Panc1 (cell line): ENCODE measurements at regions not wholly inside any gene's neighbourhood (a gene's known extent, or its start where the extent isn't known, plus 50 kb on each side); places are given as distances from the start of the nearest gene placed in this dataset.

Experiments used
- ATAC-seq: fragments of 200-7000 bp; cut with Tn5 transposase; 2 replicates; pipeline ENCODE4 v1.9.1; 2020; ENCODE audit warnings: mild to moderate bottlenecking, moderate library complexity
- BruUV-seq: library from RNA; stranded (reverse); fragments of 400-500 nt; replicated peaks from 2 replicates; lab custom pipeline; 2021; lab: Mats Ljungman, UMichigan
- CTCF ChIA-PET: fragments of 300-600 bp; sonication (Branson Sonifier 250); formaldehyde crosslinking; loops from one replicate; lab custom pipeline; 2022; ENCODE audit warnings: antibody characterized with exemption; lab: Charles Lee
- POLR2A ChIA-PET: fragments of 300-600 bp; sonication (Branson Sonifier 250); formaldehyde crosslinking; loops from one replicate; lab custom pipeline; 2022; ENCODE audit warnings: antibody characterized with exemption; lab: Charles Lee
- DNase-seq: peaks from one replicate; pipeline ENCODE4 v3.0.0-alpha.2; 2010; ENCODE audit warnings: low read depth, low spot score
- H3K27ac ChIP-seq: 2 replicates; pipeline ENCODE4 v1.5.1; 2011; ENCODE audit warnings: mild to moderate bottlenecking, low read length, inconsistent platforms
- H3K27me3 ChIP-seq: fragments of 200-500 bp; sonication (Bioruptor generic); 2 replicates; pipeline ENCODE4 v1.6.0; 2014; ENCODE audit warnings: low read length, inconsistent platforms; ENCODE audit not compliant: control insufficient read depth, insufficient read depth
- H3K36me3 ChIP-seq: fragments of 200-500 bp; sonication (Bioruptor generic); 2 replicates; pipeline ENCODE4 v1.5.1; 2014; ENCODE audit warnings: inconsistent platforms, mild to moderate bottlenecking, low read length, moderate library complexity; ENCODE audit not compliant: control insufficient read depth, insufficient read depth
- H3K4me1 ChIP-seq: 2 replicates; pipeline ENCODE4 v1.5.1; 2011; ENCODE audit warnings: inconsistent platforms, mild to moderate bottlenecking, low read length, moderate library complexity; ENCODE audit not compliant: control insufficient read depth, insufficient read depth
- H3K4me3 ChIP-seq, 2 experiments: 2 replicates each; pipeline ENCODE4 v1.5.1; 2011 to 2012; ENCODE audit warnings: low read depth in 2 of 2, low read length in 2 of 2, mild to moderate bottlenecking in 2 of 2, inconsistent platforms in 1 of 2, moderate library complexity in 1 of 2
- H3K9me3 ChIP-seq: fragments of 200-500 bp; sonication (Bioruptor generic); 2 replicates; pipeline ENCODE4 v1.5.1; 2014; ENCODE audit warnings: low read depth, mild to moderate bottlenecking, inconsistent platforms, low read length, moderate library complexity; ENCODE audit not compliant: control insufficient read depth, insufficient read depth
- CTCF ChIP-seq: fragments of 450-650 bp; IDR thresholded peaks from 2 replicates; pipeline ENCODE4 v1.5.1; 2017; ENCODE audit warnings: mild to moderate bottlenecking
- POLR2AphosphoS5 ChIP-seq: IDR thresholded peaks from 2 replicates; pipeline ENCODE4 v1.6.1; 2012; ENCODE audit warnings: mild to moderate bottlenecking, low read depth, low read length, moderate library complexity
- REST ChIP-seq, 2 experiments: IDR thresholded peaks; 2 replicates each; pipeline ENCODE4 v1.6.1; 2011 to 2012; ENCODE audit warnings: low read depth in 2 of 2, control low read depth in 1 of 2, low read length in 1 of 2, mild to moderate bottlenecking in 1 of 2, moderate library complexity in 1 of 2; ENCODE audit not compliant: insufficient read depth in 1 of 2
- SIN3A ChIP-seq: IDR thresholded peaks from 2 replicates; pipeline ENCODE4 v1.6.1; 2012; ENCODE audit warnings: low read depth, mild to moderate bottlenecking, low read length, moderate library complexity, borderline replicate concordance; ENCODE audit not compliant: insufficient read depth
- TCF7L2 ChIP-seq: IDR thresholded peaks from 2 replicates; pipeline ENCODE4 v1.6.1; 2011; ENCODE audit warnings: mild to moderate bottlenecking, low read depth, low read length, inconsistent platforms
- in situ Hi-C: cut with HindIII; loops from 2 replicates; pipeline ENCODE4 v1.10.0; 2016; ENCODE audit warnings: low sequenced_read_pairs, low pct_unique_long_range_greater_than_20kb
- intact Hi-C: fragments of 100-400 bp; cut with micrococcal nuclease; formaldehyde crosslinking; loops from one replicate; pipeline ENCODE4 v1.10.0; 2022; ENCODE audit not compliant: unreplicated experiment

GRCh38 chr16:27686926-27687325 lies 137.0 kb downstream of the KATNIP start:
- CTCF ChIA-PET: no interaction called here
- no peaks in the 10 kb centered on the region for H3K36me3 ChIP-seq
- H3K27me3 ChIP-seq: no peaks in the 10 kb centered on the region
- no peak for ATAC-seq
- TF ChIP-seq CTCF: no peak
- no peak for TF ChIP-seq REST (IDR thresholded peaks at IDR 0.05; ENCODE audit: insufficient read depth in 1 of 2, low read depth in 2 of 2, low read length in 1 of 2)
- no peak for TF ChIP-seq TCF7L2
- TF ChIP-seq POLR2AphosphoS5: no peak
- no peak for TF ChIP-seq SIN3A
- in situ Hi-C loops: no loop called here
- DNase-seq: no peak
- H3K27ac ChIP-seq: no peak overlapping the region
- no peaks in the 10 kb centered on the region for H3K4me1 ChIP-seq
- POLR2A ChIA-PET: no interaction called here
- intact Hi-C loops: no loop called here
- no TSS peak for BruUV-seq
- no peaks in the 10 kb centered on the region for H3K9me3 ChIP-seq
- H3K4me3 ChIP-seq: no peak overlapping the region

- BruUV-seq: no TSS peak
- no peaks in the 10 kb centered on the region for H3K4me1 ChIP-seq
- ATAC-seq (no peak), DNase-seq (no peak)
- no peaks in the 10 kb centered on the region for H3K36me3 ChIP-seq
- H3K27me3 ChIP-seq: no peaks in the 10 kb centered on the region
- CTCF ChIA-PET: no interaction called here
- no peak for TF ChIP-seq SIN3A
- no peak overlapping the region for H3K27ac ChIP-seq
- H3K4me3 ChIP-seq: no peak overlapping the region
- intact Hi-C loops: no loop called here
- in situ Hi-C loops: no loop called here
- no peaks in the 10 kb centered on the region for H3K9me3 ChIP-seq
- POLR2A ChIA-PET: no interaction called here
These were observed 137.7 kb downstream of the KATNIP start for GRCh38 chr16:27687605-27688004.

GRCh38 chr16:27689711-27690110 lies 139.8 kb downstream of the KATNIP start:
- H3K27ac ChIP-seq: no peak overlapping the region
- ChIA-PET POLR2A (no interaction called here), CTCF (no interaction called here)
- in situ Hi-C loops (no loop called here), intact Hi-C loops (no loop called here)
- BruUV-seq: no TSS peak
- H3K4me3 ChIP-seq: no peak overlapping the region
- no peaks in the 10 kb centered on the region for H3K9me3 ChIP-seq
- DNase-seq (no peak), ATAC-seq (no peak)
- no peaks in the 10 kb centered on the region for H3K27me3 ChIP-seq
- H3K4me1 ChIP-seq: no peaks in the 10 kb centered on the region
- no peaks in the 10 kb centered on the region for H3K36me3 ChIP-seq
- TF ChIP-seq POLR2AphosphoS5 (no peak), REST (IDR thresholded peaks at IDR 0.05; ENCODE audit: insufficient read depth in 1 of 2, low read depth in 2 of 2, low read length in 1 of 2) (no peak), TCF7L2 (no peak), CTCF (no peak), SIN3A (no peak)
